Occipital lobe (tissue), 1 donor: ENCODE measurements at regions not wholly inside any gene's neighbourhood (a gene's known extent, or its start where the extent isn't known, plus 50 kb on each side); places are given as distances from the start of the nearest gene placed in this dataset.

Experiments
- DNase-seq: peaks from one replicate; lab custom pipeline; 2025; lab: John Stamatoyannopoulos, UW

GRCh38 chr13:105167385-105167784 is 1368.1 kb downstream of the EFNB2 start:
- no peak for DNase-seq

DNA sequence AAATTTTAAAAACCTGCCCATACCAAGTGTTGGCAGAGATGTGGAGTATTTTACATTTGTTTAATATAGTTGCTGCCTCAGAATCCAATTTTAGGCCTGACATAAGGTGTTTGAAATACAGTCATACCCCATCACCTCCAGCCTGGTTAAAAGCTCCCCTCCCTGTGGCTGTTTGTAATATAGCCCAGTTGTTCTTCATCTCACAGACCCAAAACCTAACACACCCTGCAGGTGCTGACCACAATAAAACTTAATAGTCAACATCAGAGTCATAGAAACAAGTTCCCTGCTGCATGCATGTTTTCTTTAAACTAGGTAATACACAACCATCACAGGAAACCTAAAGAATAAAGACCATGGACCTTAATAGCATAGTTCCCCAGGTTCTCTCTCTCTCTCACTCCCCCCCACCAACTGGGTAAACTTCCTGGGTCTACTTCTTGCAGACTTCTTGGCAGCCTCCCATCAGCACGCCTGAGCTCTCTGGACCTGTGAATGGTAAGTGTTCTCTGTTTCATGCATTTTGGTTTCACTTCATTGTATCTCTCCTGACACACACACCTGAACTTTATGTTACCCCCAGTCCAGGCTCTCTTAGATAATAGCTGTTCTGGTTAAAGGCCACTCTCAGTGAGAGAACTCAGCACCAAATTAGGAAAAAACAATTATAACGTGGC is 1369.9 kb downstream of the EFNB2 start:
- no peak for DNase-seq

DNA sequence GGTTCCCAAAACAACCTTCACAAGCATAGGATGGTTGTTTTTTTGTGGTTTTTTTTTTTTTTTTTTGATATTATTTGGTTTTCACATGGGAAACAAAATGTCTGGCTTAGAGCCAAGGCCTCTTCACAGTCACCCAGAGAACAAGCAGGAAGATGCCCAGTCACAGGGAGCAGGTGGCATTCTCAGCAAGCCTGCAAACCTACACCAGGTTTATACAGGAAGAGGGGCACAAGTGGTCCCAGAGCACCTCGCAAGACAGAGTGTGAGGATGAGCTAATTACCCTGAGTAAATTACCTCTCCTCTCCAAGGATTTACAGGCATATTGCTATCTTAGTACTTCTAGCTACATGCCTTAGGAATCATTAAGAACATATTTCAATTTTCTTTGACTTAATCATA is 1375.6 kb downstream of the EFNB2 start:
- no peak for DNase-seq

GRCh38 chr13:105153611-105154010 is 1381.9 kb downstream of the EFNB2 start:
- DNase-seq: no peak

DNA sequence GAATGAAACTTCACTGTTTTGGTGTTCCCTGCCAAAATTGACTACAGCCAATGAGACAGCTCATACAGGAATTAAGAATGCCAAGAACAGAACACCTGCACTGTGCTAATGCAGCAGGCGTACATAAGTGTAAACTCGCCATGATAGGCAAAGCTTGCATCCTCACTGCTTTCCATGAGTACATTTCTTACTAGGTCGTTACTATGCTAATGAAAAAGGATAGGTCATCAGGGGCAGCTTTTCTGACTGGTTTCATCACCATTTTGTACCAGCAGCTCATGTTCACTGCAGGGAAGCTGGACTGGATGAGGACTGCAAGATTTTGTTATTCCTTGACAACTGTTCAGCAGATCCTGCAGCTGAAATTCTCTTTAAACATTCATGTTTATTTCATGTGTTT is 1383.8 kb downstream of the EFNB2 start:
- DNase-seq: no peak

DNA sequence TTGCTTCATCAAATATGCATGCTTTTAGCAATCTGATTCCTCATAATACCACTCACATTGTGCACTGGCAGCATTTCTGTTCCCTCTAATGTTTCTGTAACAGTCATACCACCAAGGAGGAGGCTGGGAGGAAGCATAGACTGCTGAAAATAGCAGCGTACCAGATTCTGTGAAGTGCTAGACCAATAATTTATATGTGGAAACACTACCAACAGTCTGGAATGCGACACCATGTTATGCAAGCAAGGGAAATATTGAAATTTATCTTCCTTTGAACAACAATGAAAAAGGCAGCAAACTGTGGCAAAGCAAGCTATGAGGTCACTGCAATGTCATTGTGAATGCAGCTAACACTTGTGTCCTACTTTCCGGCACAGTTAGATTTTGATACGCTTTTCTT is 1388.0 kb downstream of the EFNB2 start:
- no peak for DNase-seq

DNA sequence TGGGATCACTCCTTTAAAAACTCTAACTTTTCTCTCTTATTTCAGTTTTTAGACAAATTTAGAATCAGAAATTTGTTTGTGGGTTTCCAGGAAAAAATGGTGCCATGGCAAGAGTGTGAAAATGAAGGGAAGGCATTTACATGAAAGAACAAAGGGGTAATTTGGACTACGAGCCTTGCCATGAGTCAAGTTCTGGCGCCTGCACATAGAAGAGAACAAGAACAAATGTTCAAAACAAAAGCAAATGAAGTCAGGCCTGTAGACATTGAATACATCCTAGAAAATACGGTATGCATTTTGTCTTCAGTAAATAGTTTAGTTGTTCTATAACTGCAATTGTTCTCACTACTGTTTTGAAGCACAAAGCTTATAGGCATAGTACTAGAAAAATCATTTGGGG is 1390.5 kb downstream of the EFNB2 start:
- DNase-seq: no peak

GRCh38 chr13:105144020-105144419 is 1391.4 kb downstream of the EFNB2 start:
- DNase-seq: no peak

- no peak for DNase-seq
These were observed 1392.9 kb downstream of the EFNB2 start for GRCh38 chr13:105142556-105142955.

GRCh38 chr13:105139380-105140285 is 1395.8 kb downstream of the EFNB2 start:
- DNase-seq: peak; percentile 24

DNA sequence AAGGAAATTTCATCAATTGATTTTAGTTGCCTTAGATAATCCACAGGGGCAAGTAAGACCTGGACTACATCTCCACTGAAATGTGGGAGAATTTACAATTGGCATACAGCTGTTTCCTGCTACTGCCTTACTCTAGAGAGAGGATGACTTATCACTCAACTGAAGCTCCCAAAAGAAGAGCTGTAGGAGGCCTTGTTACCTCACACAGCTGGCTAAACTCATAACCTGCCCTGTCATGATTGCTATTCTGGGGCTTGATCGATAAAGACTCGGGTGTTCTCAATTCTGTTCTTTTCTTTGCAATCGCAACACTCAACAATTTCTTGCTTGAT is 1396.4 kb downstream of the EFNB2 start:
- DNase-seq: no peak

DNA sequence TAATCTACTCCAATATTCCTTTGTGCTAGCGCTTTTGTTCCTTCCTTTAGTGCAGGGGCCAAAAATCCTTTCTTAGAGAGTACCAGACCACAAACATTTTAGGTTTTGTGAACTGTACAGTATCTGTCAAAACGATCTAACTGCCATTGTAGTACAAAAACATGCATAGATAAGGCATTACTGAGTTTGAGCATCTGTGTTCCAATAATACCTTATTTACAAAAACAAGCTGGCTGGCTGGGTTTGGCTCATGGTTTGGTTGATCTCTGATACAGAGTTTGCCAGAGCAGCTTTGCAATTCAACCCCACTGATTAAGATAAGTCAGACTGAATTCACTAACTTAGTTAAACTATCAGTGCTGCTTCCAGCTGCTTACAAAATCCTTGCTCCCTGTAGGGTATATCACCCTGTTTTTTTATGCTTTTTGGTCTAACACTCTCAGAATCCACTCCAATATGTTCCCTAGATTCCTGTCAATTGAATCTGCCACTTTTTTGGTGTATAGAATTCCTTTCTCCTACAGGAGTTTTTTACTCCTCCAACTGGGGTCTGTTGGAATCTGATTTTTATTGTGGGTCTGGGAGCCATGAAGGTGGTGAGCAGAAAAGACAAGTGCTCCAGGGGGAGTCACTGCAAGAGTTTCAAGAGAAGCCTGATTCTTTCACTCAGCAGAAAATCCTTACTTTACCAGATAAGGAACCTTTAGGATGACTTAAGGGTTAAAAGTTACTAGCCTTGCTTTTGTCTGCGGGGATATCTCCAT is 1399.4 kb downstream of the EFNB2 start:
- no peak for DNase-seq

DNA sequence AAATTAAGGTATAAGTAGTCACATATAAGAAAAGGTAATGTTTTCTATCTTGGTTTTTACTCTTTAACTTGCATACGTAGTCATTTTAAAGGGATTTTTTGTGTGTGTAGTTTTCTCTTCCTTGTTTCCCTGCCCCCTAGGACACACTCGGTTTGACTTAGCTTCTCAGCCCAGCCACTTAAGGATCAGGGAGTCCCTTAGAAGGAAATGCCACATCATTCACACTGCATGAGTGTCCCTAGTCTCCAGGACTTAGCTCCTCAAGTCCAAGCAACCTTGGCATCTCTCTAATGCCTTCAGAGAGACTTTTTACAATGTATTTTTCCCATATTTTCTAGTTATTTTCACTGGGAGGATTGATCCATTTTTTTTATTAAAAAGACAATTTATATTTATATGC is 1407.7 kb downstream of the EFNB2 start:
- no peak for DNase-seq

GRCh38 chr13:105121221-105121620 is 1414.2 kb downstream of the EFNB2 start:
- no peak for DNase-seq

DNA sequence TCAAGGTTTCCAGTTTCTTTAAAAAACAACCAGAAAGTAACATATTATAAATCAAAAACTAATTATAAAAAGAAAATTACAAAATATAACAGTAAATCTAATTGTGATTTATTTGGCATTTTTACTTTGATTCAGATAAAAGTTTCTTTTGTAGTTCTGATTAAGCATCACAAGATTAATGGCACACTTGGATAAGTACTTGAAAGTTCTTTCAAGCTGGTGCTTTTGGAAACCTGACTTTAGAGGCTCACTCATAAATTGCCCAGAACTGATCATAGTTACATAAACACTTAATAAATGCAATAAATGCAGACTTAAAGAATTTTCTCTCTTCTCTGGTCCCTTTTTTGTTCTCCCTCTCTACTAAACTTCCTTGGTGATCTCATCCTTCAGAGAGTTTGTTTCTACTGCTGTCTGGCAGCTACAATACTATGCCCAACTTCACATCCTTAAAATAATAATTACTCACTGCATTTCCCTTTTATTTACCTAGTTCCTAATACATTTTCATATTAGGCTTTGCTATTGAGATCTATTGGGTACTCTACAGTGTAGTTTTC is 1417.0 kb downstream of the EFNB2 start:
- no peak for DNase-seq

GRCh38 chr13:105116966-105117365 is 1418.5 kb downstream of the EFNB2 start:
- DNase-seq: no peak

DNA sequence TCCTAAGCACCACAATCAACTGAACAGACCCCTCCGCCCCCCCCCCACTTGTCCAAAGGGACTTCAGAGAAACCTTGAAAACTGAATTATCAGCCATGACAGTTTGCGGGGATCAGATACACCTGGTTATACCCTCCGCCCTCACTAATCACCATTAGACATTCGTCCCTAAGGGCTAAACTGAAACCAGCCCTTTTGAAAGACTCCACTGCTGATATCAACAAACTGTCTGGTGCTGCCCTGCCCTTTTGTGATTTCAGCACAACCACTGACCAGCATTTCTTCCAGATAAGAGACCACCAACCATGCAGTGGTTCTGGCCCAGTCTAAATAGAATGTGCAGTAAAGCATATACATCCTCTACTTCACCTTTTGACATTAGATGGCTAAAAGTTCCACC is 1422.9 kb downstream of the EFNB2 start:
- DNase-seq: no peak

GRCh38 chr13:105107781-105108180 is 1427.7 kb downstream of the EFNB2 start:
- DNase-seq: no peak

GRCh38 chr13:105105471-105105870 is 1430.0 kb downstream of the EFNB2 start:
- DNase-seq: no peak

DNA sequence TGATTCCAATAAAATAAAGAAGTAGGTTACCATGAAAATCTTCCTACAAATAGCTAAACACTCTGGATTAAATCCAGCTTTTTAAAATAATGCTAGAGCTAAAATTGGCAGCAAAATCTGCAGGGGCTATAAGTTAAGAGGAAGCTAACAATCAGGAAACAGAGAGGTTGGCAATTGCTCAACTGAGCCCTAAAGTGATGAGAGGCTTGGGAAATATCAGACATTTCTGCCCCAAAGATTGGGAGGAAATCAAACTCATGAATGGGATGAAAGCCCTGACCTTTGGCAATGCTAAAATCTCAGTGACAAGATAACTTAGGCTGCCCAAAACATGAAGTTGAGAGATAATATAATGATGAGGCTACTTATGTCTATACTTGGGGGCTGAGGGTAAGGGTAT is 1437.9 kb downstream of the EFNB2 start:
- DNase-seq: no peak

DNA sequence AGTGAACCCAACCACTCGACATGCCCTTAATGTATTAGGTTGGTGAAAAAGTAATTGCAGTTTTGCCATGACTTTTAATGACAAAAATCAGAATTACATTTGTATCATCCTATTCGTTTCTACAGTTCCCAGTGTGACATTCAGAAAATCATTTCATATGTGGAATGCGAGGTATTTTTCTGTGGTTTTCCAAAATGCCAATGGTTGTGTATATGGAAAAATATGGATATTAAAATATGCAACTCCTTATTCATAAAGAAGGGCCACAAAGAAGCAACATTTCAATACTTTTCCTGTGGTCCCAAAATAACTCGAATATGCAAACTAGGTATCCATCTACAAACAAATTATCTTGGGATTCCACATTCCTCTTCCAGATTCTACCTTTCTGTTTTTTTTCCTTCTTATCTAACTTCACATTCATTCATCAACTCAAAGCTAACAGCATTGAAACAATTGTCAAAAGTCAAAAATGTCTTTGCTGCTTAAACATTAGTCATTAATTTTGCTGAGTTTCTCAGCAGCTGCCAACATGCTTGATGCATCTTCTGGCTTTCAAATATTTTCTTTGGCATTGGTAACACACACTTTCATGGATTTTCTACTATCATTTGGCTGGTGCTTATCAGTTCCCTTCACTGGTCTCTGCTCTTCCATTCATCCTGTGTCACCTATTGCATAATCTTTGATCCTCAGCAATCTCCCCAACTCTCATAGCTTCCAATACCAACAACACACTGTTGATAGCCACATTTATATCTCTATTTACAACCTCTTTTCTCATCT is 1445.4 kb downstream of the EFNB2 start:
- DNase-seq: no peak
